Astrocyte of the cerebellum (primary cell): ENCODE measurements at regions not wholly inside any gene's neighbourhood (a gene's known extent, or its start where the extent isn't known, plus 50 kb on each side); places are given as distances from the start of the nearest gene placed in this dataset.

Source experiments
- DNase-seq: peaks from one replicate; pipeline ENCODE4 v3.0.0-alpha.2; 2011; ENCODE audit warnings: low read depth
- H3K4me3 ChIP-seq: 2 replicates; pipeline ENCODE4 v1.5.1; 2011; ENCODE audit warnings: mild to moderate bottlenecking, low read depth, low read length, moderate library complexity
- CTCF ChIP-seq: IDR thresholded peaks from 2 replicates; pipeline ENCODE4 v1.5.1; 2012; ENCODE audit warnings: low read length, low read depth, moderate library complexity, mild to moderate bottlenecking; ENCODE audit errors: missing control alignments
- in situ Hi-C: cut with HindIII; loops from 2 replicates; pipeline ENCODE4 v1.10.0; 2017; ENCODE audit warnings: low sequenced_read_pairs

GRCh38 chr12:13465635-13466034 lies 269.1 kb downstream of the EMP1 start:
- no peak overlapping the region for H3K4me3 ChIP-seq
- DNase-seq = no peak
- in situ Hi-C loops = no loop called here
- no peak for TF ChIP-seq CTCF

- in situ Hi-C loops = no loop called here
- no peak for DNase-seq
- no peak for TF ChIP-seq CTCF
- H3K4me3 ChIP-seq = no peak overlapping the region
Measured at GRCh38 chr12:13463189-13463588, 266.7 kb downstream of the EMP1 start.

GRCh38 chr12:13462450-13462849 lies 265.9 kb downstream of the EMP1 start:
- TF ChIP-seq CTCF = no peak
- no peak overlapping the region for H3K4me3 ChIP-seq
- no peak for DNase-seq
- in situ Hi-C loops = no loop called here

- no peak overlapping the region for H3K4me3 ChIP-seq
- TF ChIP-seq CTCF = no peak
- in situ Hi-C loops = no loop called here
- DNase-seq = no peak
Measured at GRCh38 chr12:13455778-13456144, 259.2 kb downstream of the EMP1 start.

DNA sequence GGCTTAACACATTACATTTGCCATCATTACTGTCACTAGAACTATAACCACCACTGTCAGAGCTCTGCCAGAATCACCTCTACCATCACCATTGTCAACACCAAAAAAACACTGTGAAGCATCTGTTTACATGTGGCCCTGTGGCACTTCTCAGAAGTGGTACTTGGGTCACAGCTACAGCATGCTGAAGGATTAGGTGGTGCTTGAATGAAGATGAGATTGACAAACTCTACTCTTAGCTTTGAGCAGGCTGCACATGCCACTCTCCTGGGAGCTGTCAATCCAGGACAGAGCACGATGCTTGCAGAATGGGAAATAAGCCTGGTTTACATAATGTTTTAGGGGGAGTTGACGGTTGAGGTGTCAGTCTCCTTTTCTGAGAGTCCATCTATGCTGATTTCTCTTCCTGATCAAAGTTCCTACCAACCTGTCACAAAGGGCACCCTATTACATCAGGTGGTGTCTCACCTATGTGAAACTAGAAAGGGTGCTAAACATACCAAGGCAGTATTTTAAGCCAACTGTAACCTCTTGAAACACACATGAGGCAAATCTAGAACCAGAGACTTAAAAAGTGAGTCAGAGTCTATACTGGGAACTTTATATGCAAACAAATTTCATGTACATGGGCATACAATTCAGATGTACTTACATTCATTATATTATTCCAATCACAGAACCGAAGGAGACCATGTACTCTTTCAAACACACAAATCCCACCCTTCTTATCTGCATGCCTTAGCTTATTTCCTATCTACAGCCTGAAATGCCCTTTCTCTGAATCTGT lies 258.7 kb downstream of the EMP1 start:
- H3K4me3 ChIP-seq = no peak overlapping the region
- in situ Hi-C loops = no loop called here
- DNase-seq = no peak
- no peak for TF ChIP-seq CTCF

- DNase-seq = no peak
- in situ Hi-C loops = no loop called here
- TF ChIP-seq CTCF = no peak
- no peak overlapping the region for H3K4me3 ChIP-seq
Measured at GRCh38 chr12:13452955-13453570, 256.5 kb downstream of the EMP1 start.
